GM21619 (cell line): ENCODE measurements at regions not wholly inside any gene's neighbourhood (a gene's known extent, or its start where the extent isn't known, plus 50 kb on each side); places are given as distances from the start of the nearest gene placed in this dataset.
"Not testable (repeated sequence)": the region's sequence is repeated elsewhere in the genome, so short reads cannot be mapped to it uniquely, and the experiment has no call there.

Experiments used
- ATAC-seq: cut with Tn5 transposase; IDR thresholded peaks from one replicate; pipeline ENCODE4 v1.9.1; 2021; ENCODE audit not compliant: unreplicated experiment

DNA sequence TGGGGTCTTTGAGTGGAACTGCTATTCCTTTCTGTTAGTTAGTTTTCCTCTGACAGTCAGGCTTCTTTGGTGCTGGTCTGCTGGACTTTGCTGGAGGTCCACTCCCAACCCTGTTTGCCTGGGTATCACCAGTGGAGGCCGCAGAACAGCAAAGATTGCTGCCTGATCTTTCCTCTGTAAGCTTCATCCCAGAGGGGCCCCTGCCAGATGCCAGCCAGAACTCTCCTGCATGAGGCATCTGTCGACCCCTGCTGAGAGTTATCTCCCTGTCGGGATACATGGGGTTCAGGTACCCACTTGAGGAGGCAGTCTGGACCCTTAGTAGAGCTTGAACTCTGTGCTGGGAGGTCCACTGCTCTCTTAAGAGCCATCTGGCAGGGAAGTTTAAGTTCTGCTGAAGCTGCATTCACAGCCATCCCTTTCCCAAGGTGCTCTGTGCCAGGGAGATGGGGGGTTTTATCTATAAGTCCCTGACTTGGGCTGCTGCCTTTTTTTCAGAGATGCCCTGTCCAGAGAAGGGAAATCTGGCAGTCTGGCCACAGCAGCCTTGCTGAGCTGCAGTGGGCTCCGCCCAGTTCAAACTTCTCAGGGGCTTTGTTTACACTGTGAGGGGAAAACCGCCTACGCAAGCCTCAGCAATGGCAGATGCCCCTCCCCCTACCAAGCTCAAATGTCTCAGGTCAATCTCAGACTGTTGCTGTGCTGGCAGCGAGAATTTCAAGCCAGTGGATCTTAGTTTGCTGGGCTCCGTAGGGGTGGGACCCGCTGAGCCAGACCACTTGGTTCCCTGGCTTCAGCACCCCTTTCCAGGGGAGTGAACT is 89.7 kb upstream of the CDK6 start:
- ATAC-seq, result no peak

DNA sequence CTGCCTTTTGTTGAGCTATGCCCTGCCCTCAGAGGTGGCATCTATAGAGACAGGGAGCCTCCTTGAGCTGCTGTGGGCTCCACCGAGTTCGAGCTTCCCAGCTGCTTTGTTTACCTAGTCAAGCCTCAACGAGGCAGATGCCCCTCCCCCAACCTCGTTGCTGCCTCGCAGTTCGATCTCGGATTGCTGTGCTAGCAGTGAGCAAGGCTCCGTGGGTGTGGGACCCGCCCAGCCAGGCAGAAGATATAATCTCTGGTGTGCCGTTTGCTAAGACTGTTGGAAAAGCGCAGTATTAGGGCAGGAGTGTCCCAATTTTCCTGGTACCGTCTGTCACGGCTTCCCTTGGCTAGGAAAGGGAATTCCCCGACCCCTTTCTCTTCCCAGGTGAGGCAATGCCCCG is 88.4 kb upstream of the CDK6 start:
- ATAC-seq, result no peak

DNA sequence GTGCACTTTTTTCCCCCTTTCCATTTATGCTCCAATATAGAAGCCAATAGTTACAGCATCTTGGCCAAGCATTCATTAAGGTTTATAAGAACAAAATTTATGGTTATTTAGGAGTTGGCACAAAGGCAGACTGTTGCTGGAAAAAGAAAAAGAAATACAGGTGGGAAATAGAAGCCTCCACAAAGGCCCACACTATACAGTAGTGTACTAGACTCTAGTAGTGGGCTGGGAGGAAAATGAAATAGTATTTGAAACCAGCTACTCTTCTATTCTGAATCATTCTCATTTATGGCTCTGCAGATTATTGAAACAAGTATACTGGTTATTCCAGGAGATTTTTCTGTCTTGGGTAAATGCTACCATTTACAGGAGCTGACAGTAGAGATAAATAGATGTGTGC is 80.9 kb upstream of the CDK6 start:
- no peak for ATAC-seq

DNA sequence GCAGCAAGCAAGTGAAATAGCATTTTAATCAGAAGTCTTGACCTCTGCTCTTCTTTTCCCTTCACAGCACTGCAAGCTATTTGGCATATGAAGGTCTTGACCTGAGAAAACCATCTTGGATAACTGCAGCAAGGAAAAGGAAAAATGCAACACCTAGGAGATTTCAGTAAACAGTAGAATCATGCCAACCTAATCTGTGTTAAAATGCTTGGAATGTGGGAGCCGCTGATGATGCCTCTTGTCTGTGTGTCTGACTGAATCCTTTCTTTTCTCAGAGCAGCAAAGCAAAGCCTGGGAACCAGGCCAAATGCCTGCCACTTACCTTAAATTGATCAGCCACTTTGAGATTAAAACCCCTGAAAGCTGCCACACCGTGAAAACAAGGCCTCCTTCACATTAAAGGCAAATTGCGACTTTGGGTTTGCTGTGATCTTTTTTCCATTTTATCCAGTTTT is 80.4 kb upstream of the CDK6 start:
- no peak for ATAC-seq

DNA sequence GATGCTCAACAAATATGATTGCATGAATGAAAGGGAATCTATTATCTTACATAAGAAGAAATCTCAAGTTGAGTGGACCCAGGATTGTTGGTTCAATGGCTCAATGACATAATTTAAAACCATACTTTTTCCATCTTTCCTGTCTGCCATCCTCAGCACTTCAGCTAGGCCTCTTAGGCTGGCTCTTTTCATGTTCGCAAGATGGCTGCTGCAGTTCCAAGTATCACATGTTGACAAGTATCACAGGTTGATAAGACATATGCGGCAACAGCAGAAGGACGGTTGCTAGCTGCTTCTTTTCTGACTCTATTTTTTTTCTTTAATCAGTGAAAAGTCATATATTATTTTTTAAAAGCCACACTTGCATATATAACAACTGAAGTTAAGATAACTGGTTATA is 79.0 kb upstream of the CDK6 start:
- ATAC-seq, result no peak

DNA sequence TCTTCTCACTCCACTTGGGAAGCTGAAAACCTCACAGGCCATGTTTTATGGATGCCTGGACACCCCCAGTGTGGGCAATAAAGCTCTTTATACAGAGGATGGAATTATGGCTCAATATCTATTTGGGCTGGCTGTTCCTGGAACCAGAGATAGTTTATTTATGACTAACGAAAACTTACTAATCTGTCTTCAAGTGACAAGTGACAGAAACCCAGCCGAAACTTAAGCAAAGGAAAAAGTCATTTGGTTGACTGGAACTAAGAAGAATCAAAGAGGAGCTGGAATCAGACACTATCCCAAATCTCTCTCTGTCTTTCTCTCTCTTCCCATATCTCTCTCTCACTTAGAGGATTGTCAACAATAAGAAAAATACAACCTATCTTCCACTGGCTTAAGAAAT is 78.3 kb upstream of the CDK6 start:
- no peak for ATAC-seq

DNA sequence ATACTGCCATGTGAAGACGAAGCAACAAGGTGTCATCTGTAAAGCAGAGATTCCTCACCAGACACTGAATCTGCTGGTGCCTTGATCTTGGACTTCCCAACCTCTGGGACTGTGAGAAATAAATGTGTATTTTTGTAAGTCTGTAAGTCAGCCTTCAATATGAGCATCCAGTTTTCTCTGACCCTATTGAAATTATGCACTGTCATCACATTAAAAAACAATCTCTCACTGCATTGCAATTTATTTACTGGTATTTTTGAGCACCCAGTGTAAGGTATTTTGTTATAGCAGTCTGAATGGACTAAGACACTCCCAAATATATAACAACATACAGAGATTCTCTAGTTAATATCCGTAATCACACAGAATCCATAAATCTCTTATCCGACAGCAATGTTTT is 77.5 kb upstream of the CDK6 start:
- ATAC-seq, result no peak

DNA sequence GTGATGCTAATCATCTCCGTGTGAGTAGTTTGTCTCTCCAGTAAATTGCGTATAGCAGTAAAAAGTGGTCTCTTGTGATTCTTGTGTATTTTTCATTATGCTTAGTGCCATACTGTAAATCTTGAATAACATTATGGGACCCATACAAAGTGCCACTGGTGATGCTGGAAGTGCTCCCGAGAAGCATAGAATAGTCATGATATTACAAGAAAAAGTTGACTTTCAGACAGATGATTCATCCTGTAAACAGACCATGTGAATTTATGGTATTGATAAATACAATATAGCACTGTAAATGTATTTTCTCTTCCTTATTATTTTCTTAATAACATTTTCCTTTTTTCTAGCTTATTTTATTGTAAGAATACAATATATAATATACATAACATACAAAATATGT is 74.6 kb upstream of the CDK6 start:
- no peak for ATAC-seq

DNA sequence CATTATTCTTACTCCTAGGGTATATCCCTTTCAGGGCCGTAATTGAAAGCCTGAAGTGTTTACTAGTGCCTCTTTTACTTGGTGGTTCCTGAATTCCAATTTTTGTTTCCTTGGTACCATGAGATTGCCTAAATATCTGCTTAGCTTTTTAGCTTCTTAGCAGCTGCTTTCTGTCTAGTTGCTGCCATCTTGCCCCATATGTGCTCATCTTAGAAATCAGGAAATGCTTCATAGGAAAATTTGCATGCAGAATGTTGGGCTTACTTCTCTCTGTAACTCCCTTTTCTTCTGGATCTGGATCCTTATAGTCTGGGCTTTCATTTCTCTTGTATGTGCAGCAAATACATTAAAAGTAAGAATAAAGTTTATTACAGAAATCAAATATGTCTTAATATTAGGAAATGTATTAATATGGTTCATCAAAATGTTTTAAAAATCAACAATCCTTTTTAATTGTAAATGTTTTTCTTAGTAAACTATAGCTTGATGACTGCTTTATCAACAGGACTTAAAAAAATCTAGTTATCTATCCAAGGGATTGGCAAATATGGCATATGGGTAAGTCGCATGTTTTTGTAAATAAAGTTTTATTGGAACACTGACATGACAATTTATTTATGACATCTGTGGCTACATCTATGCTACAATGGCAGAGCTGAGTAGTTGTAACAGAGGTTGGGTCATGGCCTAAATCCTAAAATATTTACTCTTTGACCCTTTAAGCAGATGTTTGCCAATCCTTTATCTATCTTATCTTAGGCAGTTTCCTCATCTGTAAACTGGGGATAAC is 73.5 kb upstream of the CDK6 start:
- ATAC-seq, result no peak

DNA sequence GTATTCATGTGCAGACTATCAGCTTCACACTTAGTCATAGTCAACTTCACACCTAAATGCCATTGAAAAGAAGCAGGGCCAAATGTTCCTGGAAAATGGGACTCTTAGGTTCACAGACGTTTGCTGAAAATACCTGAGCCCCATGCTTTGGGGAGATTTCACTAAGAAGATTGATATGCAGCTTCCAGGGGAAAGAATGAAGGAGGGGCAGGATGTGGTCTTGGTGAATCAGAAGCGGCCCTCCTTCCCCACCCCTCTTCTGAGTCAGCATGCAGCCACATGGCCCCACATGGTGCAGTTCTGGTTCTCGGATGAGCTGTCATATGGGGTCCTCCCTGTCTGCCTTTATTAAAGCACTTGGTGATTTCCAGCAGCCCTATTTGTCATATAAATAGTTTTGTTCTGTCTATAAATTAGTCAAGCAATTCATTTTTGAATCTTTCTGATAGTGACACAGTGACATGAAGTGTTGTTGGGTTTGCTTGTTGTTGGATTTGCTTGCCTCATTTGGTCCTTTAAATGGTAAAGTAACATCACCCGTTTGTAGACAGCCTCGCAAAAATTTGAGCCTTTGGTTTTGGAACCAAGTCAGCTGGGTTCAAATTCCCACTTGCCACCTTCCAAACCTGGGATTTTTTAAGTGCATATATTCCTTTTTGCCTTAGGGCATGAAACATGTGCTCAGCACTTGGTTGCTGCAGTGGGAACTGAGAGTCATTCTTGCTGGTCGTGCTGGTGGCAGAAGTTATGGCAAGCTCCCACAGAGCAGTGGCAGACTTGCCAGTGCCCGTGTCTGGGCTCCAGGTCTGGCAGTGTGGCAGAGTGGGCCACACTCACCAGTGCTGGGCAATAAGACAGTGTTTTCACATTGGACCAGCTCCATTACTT is 68.1 kb upstream of the CDK6 start:
- ATAC-seq, result peak; percentile 98

DNA sequence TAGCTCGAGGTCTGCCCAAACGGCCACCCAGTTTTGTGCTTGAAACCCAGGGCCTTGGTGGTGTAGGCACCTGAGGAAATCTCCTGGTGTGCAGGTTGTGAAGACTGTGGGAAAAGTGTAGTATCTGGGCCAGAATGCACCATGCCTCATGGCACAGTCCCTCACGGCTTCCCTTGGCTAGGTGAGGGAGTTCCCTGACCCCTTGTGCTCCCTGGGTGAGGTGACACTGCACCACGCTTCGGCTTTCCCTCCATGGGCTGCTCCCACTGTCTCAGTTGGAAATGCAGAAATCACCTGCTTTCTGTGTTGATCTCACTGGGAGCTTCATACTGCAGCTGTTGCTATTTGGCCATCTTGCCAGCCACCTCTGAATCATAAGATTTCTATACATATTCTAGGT is 62.4 kb upstream of the CDK6 start:
- no peak for ATAC-seq

DNA sequence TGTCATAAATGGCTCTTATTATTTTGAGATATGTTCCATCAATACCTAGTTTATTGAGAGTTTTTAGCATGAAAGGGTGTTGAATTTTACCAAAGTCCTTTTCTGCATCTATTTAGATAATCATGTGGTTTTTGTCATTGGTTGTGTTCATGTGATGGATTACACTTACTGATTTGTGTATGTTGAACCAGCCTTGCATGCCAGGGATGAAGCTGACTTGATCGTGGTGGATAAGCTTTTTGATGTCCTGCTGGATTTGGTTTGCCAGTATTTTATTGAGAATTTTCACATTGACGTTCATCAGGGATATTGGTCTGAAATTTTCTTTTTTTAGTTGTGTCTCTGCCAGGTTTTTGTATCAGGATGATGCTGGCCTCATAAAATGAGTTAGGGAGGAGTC is 58.5 kb upstream of the CDK6 start:
- not testable (repeated sequence) for ATAC-seq

DNA sequence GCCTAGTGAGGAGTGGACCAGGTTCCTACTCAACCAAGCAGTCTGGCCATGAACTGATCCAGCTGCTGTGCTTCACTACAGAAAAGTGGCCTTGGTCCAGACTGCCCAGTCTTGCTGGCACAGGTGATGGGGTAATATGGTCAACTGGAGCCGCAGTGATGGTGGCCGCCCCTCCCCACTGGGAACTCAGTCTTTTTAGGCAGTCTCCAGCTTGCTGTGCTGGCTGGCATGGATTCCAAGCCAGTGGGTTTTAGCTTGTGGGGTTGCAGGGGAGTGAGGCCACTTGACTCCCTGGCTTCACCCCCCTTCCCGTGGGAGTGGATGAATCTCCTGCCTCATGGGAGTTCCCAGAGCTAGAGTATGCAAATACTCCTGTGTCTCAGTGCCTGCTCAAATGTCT is 52.7 kb upstream of the CDK6 start:
- ATAC-seq, result no peak
